Endothelial cell of umbilical vein (primary cell): ENCODE measurements at regions not wholly inside any gene's neighbourhood (a gene's known extent, or its start where the extent isn't known, plus 50 kb on each side); places are given as distances from the start of the nearest gene placed in this dataset.

ENCODE experiments used
- BruUV-seq: library from RNA; stranded (reverse); fragments of 400-500 nt; replicated peaks from 2 replicates; lab custom pipeline; 2021; lab: Mats Ljungman, UMichigan
- CTCF ChIA-PET: fragments of 300-600, 350-600 bp; sonication (Branson Sonifier 250); formaldehyde crosslinking; loops from one replicate; lab custom pipeline; 2021; ENCODE audit warnings: antibody characterized with exemption, inconsistent platforms; lab: Charles Lee
- POLR2A ChIA-PET: fragments of 300-600, 350-600 bp; sonication (Branson Sonifier 250); formaldehyde crosslinking; loops from one replicate; lab custom pipeline; 2021; ENCODE audit warnings: antibody characterized with exemption, inconsistent platforms; lab: Charles Lee
- DNase-seq: peaks from one replicate; pipeline ENCODE4 v3.0.0-alpha.2; 2011; ENCODE audit warnings: low read depth, low spot score
- FAIRE-seq: peaks from 2 replicates; lab custom pipeline; 2011; peaks lifted over from hg19 to GRCh38; lab: Jason Lieb, UNC
- H2AFZ ChIP-seq: 2 replicates; pipeline ENCODE4 v1.6.0; 2012; ENCODE audit warnings: low read depth, low read length, control low read depth, inconsistent platforms
- H3K27ac ChIP-seq: 2 replicates; pipeline ENCODE4 v1.5.1; 2011; ENCODE audit warnings: low read depth, mild to moderate bottlenecking, control low read depth, low read length, moderate library complexity; ENCODE audit not compliant: insufficient read depth
- H3K27me3 ChIP-seq, 2 experiments: 2 replicates each; pipeline versions ENCODE4 v1.6.0 to v1.6.1; 2011; ENCODE audit warnings: low read length in 2 of 2, mixed read lengths in 1 of 2; ENCODE audit not compliant: control insufficient read depth in 2 of 2, insufficient read depth in 2 of 2
- H3K36me3 ChIP-seq, 2 experiments: 2 replicates in 1 of 2; 3 replicates in 1 of 2; pipeline ENCODE4 v1.5.1; 2011; ENCODE audit warnings: low read length in 2 of 2, mild to moderate bottlenecking in 1 of 2, moderate library complexity in 1 of 2; ENCODE audit not compliant: control insufficient read depth in 2 of 2, insufficient read depth in 2 of 2; ENCODE audit errors: extremely low read depth in 1 of 2
- H3K4me1 ChIP-seq: 3 replicates; pipeline ENCODE4 v1.5.1; 2011; ENCODE audit warnings: mild to moderate bottlenecking, low read length; ENCODE audit not compliant: control insufficient read depth, insufficient read depth; ENCODE audit errors: extremely low read depth
- H3K4me2 ChIP-seq: 2 replicates; pipeline ENCODE4 v1.6.1; 2011; ENCODE audit warnings: low read length, control low read depth, mixed read lengths; ENCODE audit not compliant: insufficient read depth
- H3K4me3 ChIP-seq, 3 experiments: fragments of 200-600 bp in 1 of 3; sonication (generic), shearing (Covaris generic) in 1 of 3; replicated peaks in 1 of 3; 2 replicates each; pipeline ENCODE4 v1.5.1; 2011 to 2016; ENCODE audit warnings: control low read depth in 3 of 3, low read length in 3 of 3, mild to moderate bottlenecking in 2 of 3, inconsistent platforms in 1 of 3, low read depth in 1 of 3, moderate library complexity in 1 of 3; ENCODE audit not compliant: insufficient read depth in 1 of 3
- H3K79me2 ChIP-seq: 2 replicates; pipeline ENCODE4 v1.6.0; 2012; ENCODE audit warnings: low read length, inconsistent platforms; ENCODE audit not compliant: control insufficient read depth, insufficient read depth
- H3K9ac ChIP-seq: replicated peaks from 2 replicates; pipeline ENCODE3; 2011; ENCODE audit warnings: low read length, control low read depth; ENCODE audit not compliant: insufficient read depth; ENCODE audit errors: extremely low read depth
- H3K9me1 ChIP-seq: replicated peaks from 3 replicates; pipeline ENCODE4 v1.6.0; 2011; ENCODE audit warnings: mild to moderate bottlenecking, low read length; ENCODE audit not compliant: control insufficient read depth, insufficient read depth; ENCODE audit errors: extremely low read depth
- H3K9me3 ChIP-seq: replicated peaks from 2 replicates; pipeline ENCODE4 v1.5.1; 2012; ENCODE audit warnings: low read length, inconsistent platforms; ENCODE audit not compliant: control insufficient read depth, insufficient read depth
- H4K20me1 ChIP-seq: replicated peaks from 2 replicates; pipeline ENCODE3; 2011; ENCODE audit warnings: mild to moderate bottlenecking, low read length; ENCODE audit not compliant: control insufficient read depth, insufficient read depth; ENCODE audit errors: extremely low read depth
- CTCF ChIP-seq, 2 donors: IDR thresholded peaks; 1 replicate in 1 of 2; 2 replicates in 1 of 2; pipeline ENCODE4 v1.5.1; 2011; ENCODE audit warnings: low read length in 2 of 2, mild to moderate bottlenecking in 2 of 2, moderate library complexity in 2 of 2, control low read depth in 1 of 2, inconsistent platforms in 1 of 2, low read depth in 1 of 2; ENCODE audit not compliant: insufficient read depth in 1 of 2; ENCODE audit errors: extremely low read depth in 1 of 2
- EZH2 ChIP-seq: IDR thresholded peaks from 2 replicates; pipeline ENCODE4 v1.6.1; 2012; ENCODE audit warnings: borderline replicate concordance, low read depth, mild to moderate bottlenecking, moderate library complexity, low read length, inconsistent platforms; ENCODE audit not compliant: severe bottlenecking
- FOS ChIP-seq: IDR thresholded peaks from 2 replicates; pipeline ENCODE4 v1.6.1; 2011; ENCODE audit warnings: mild to moderate bottlenecking, low read length, moderate library complexity, borderline replicate concordance; ENCODE audit not compliant: insufficient read depth
- GATA2 ChIP-seq: IDR thresholded peaks from 2 replicates; pipeline ENCODE4 v1.7.0; 2011; ENCODE audit warnings: low read depth, mild to moderate bottlenecking, moderate library complexity, mixed read lengths, low read length; ENCODE audit not compliant: insufficient read length, insufficient read depth
- JUN ChIP-seq: IDR thresholded peaks from 2 replicates; pipeline ENCODE4 v1.6.1; 2011; ENCODE audit warnings: borderline replicate concordance, low read depth; ENCODE audit not compliant: insufficient read length, insufficient read depth
- MAX ChIP-seq: IDR thresholded peaks from 2 replicates; pipeline ENCODE4 v1.6.1; 2011; ENCODE audit not compliant: insufficient read depth, insufficient read length
- MYC ChIP-seq: IDR thresholded peaks from one replicate; pipeline ENCODE4 v1.6.1; 2011; ENCODE audit warnings: mild to moderate bottlenecking, low read depth, low read length
- POLR2A ChIP-seq: IDR thresholded peaks from 2 replicates; pipeline ENCODE4 v1.6.1; 2012; ENCODE audit warnings: low read depth, mild to moderate bottlenecking, control low read depth, low read length
- POLR2AphosphoS5 ChIP-seq: IDR thresholded peaks from 2 replicates; pipeline ENCODE4 v1.6.1; 2012; ENCODE audit warnings: low read depth, mild to moderate bottlenecking, control low read depth, low read length, moderate library complexity; ENCODE audit not compliant: insufficient read depth
- dilution Hi-C: fragments of 300-500 bp; cut with MboI; formaldehyde crosslinking; loops from one replicate; pipeline ENCODE4 v1.15.0; 2019; ENCODE audit warnings: low sequenced_read_pairs; ENCODE audit not compliant: extremely low pct_ligation_motif_present
- intact Hi-C: fragments of 100-400 bp; cut with micrococcal nuclease; formaldehyde crosslinking; loops from one replicate; pipeline ENCODE4 v1.10.0; 2022

GRCh38 chr2:120425014-120425413 is 79.1 kb downstream of the INHBB start:
- Histone ChIP-seq H3K27ac (no peak overlapping the region), H2AFZ (no peak overlapping the region), H3K9me1 (no peaks in the 10 kb centered on the region), H3K4me1 (no peaks in the 10 kb centered on the region), H3K27me3 (peaks cover 7 to 10% of the 10 kb centered on the region in 2 experiments), H3K4me2 (no peak overlapping the region), H3K79me2 (no peaks in the 10 kb centered on the region), H3K9me3 (no peaks in the 10 kb centered on the region), H4K20me1 (no peaks in the 10 kb centered on the region), H3K4me3 (no peak overlapping the region), H3K36me3 (no peaks in the 10 kb centered on the region), H3K9ac (no peak overlapping the region)
- DNase-seq: no peak
- no peak for FAIRE-seq
- ChIA-PET POLR2A (no interaction called here), CTCF (no interaction called here)
- dilution Hi-C loops: no loop called here
- BruUV-seq: no TSS peak
- no peak for TF ChIP-seq GATA2
- TF ChIP-seq MAX: no peak
- no peak for TF ChIP-seq FOS
- no peak for TF ChIP-seq CTCF (IDR thresholded peaks at IDR 0.05; ENCODE audit: extremely low read depth in 1 of 2, insufficient read depth in 1 of 2, low read depth in 1 of 2, low read length in 2 of 2)
- TF ChIP-seq POLR2A: no peak
- no peak for TF ChIP-seq POLR2AphosphoS5
- no peak for TF ChIP-seq JUN
- no peak for TF ChIP-seq EZH2
- no peak for TF ChIP-seq MYC
- intact Hi-C loops: no loop called here
